ENCODE measurements at regions not wholly inside any gene's neighbourhood (a gene's known extent, or its start where the extent isn't known, plus 50 kb on each side); places are given as distances from the start of the nearest gene placed in this dataset.

- Histone ChIP-seq H4K20me1 (ENCODE audit: insufficient read depth, low read length) (no peaks in the 10 kb centered on the region), H3K9me3 (replicated peaks; ENCODE audit: insufficient read depth, low read length) (no peaks in the 10 kb centered on the region), H3F3A (ENCODE audit: insufficient read depth, low read length) (no peaks in the 10 kb centered on the region), H3K9me2 (replicated peaks; ENCODE audit: insufficient read depth, low read length) (no peaks in the 10 kb centered on the region), H2AFZ (ENCODE audit: low read length) (no peak overlapping the region), H3K36me3 (replicated peaks; ENCODE audit: insufficient read depth, low read length) (no peaks in the 10 kb centered on the region), H3K4me3 (ENCODE audit: low read length) (no peak overlapping the region), H3K27me3 (replicated peaks; ENCODE audit: insufficient read depth, low read length) (no peaks in the 10 kb centered on the region), H3K79me2 (ENCODE audit: low read length) (no peaks in the 10 kb centered on the region), H3K4me2 (ENCODE audit: low read depth, low read length) (no peak overlapping the region), H3K9ac (ENCODE audit: low read length) (no peak overlapping the region), H3K27ac (ENCODE audit: low read length) (no peak overlapping the region), H3K4me1 (ENCODE audit: low read length) (peaks cover 6% of the 10 kb centered on the region; the same call in 1 of the 2 replicates)
- TF ChIP-seq, protein P1, sequence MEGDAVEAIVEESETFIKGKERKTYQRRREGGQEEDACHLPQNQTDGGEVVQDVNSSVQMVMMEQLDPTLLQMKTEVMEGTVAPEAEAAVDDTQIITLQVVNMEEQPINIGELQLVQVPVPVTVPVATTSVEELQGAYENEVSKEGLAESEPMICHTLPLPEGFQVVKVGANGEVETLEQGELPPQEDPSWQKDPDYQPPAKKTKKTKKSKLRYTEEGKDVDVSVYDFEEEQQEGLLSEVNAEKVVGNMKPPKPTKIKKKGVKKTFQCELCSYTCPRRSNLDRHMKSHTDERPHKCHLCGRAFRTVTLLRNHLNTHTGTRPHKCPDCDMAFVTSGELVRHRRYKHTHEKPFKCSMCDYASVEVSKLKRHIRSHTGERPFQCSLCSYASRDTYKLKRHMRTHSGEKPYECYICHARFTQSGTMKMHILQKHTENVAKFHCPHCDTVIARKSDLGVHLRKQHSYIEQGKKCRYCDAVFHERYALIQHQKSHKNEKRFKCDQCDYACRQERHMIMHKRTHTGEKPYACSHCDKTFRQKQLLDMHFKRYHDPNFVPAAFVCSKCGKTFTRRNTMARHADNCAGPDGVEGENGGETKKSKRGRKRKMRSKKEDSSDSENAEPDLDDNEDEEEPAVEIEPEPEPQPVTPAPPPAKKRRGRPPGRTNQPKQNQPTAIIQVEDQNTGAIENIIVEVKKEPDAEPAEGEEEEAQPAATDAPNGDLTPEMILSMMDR (IDR thresholded peaks at IDR 0.05; ENCODE audit: low read length): no peak
- TF ChIP-seq EZH2 (optimal IDR thresholded peaks at IDR 0.05; ENCODE audit: low read depth, low read length): no peak
- TF ChIP-seq EZH2phosphoT487 (IDR thresholded peaks at IDR 0.05; ENCODE audit: low read length): no peak
- no peak for DNase-seq
These were observed 487.3 kb upstream of the JARID2 start for GRCh38 chr6:14758421-14759081.

DNA sequence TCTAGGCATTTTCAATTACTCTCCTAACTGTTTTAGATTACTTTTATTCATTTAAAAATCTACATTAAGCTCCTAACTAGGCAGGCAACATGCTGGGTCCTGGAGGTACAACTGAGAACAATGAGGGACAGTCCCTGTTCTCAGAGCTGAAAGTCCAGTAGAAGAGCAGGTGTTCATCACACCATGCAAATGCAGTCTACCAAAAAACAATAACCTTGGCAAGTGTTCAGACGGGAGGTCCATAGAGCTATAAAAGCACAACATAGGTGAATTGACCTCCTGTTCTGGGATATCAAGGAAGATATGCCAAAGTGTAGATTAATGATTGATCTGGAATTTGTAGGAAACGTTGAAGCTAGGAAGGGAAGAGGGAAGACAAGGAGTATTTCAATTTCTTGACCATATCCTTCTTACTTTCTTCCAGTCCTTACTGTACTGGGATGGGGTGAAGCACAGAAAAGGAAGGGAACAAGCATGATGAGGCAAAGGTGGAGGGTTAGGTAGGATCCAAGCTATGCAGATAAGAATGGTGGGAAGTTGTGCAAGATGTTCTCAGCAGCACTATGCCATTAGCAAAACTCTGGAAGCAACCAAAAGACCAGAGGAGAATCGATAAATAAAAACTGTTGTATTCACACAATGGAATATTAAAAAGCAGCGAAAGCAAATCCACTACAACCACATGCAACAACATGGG lies 485.7 kb upstream of the JARID2 start:
- Histone ChIP-seq H4K20me1 (ENCODE audit: insufficient read depth, low read length) (no peaks in the 10 kb centered on the region), H2AFZ (ENCODE audit: low read length) (no peak overlapping the region), H3K4me1 (ENCODE audit: low read length) (peaks cover 6% of the 10 kb centered on the region; the same call in 1 of the 2 replicates), H3K36me3 (replicated peaks; ENCODE audit: insufficient read depth, low read length) (no peaks in the 10 kb centered on the region), H3K27me3 (replicated peaks; ENCODE audit: insufficient read depth, low read length) (no peaks in the 10 kb centered on the region), H3K4me3 (ENCODE audit: low read length) (no peak overlapping the region), H3K79me2 (ENCODE audit: low read length) (no peaks in the 10 kb centered on the region), H3K4me2 (ENCODE audit: low read depth, low read length) (no peak overlapping the region), H3K9me2 (replicated peaks; ENCODE audit: insufficient read depth, low read length) (no peaks in the 10 kb centered on the region), H3K9ac (ENCODE audit: low read length) (no peak overlapping the region), H3F3A (ENCODE audit: insufficient read depth, low read length) (no peaks in the 10 kb centered on the region), H3K9me3 (replicated peaks; ENCODE audit: insufficient read depth, low read length) (no peaks in the 10 kb centered on the region), H3K27ac (ENCODE audit: low read length) (no peak overlapping the region)
- DNase-seq: no peak
- TF ChIP-seq EZH2phosphoT487 (IDR thresholded peaks at IDR 0.05; ENCODE audit: low read length): no peak
- TF ChIP-seq EZH2 (optimal IDR thresholded peaks at IDR 0.05; ENCODE audit: low read depth, low read length): no peak
- TF ChIP-seq, protein P1 (IDR thresholded peaks at IDR 0.05; ENCODE audit: low read length): no peak

DNA sequence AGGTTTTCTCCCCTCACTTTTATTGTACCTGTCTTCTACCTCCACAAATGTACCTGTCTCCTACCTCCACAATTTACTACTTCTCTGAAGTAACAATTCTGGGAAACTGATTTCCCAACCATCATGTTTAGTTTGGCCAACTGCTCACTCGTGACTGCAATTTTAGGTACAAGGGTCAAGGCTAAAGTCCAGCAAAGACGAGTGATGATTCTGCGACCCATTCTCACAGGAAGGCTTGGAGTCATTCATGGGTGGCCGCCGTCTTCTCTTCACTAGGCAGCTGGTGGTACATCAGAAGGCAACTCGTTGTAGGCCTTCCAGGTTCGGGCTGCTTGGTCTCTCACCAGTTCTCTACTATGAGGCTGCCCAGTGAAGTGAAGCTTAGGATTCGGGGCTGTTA lies 483.8 kb upstream of the JARID2 start:
- H3K9me2 ChIP-seq (replicated peaks; ENCODE audit: insufficient read depth, low read length): no peaks in the 10 kb centered on the region

More for the DNA sequence above, 483.8 kb upstream of the JARID2 start:
- Histone ChIP-seq H4K20me1 (ENCODE audit: insufficient read depth, low read length) (no peaks in the 10 kb centered on the region), H3K79me2 (ENCODE audit: low read length) (no peaks in the 10 kb centered on the region), H3F3A (ENCODE audit: insufficient read depth, low read length) (no peaks in the 10 kb centered on the region), H3K27me3 (replicated peaks; ENCODE audit: insufficient read depth, low read length) (no peaks in the 10 kb centered on the region), H3K9ac (ENCODE audit: low read length) (no peak overlapping the region), H3K4me1 (ENCODE audit: low read length) (peaks cover 4% of the 10 kb centered on the region; the same call in 1 of the 2 replicates), H3K27ac (ENCODE audit: low read length) (no peak overlapping the region), H3K36me3 (replicated peaks; ENCODE audit: insufficient read depth, low read length) (no peaks in the 10 kb centered on the region), H3K9me3 (replicated peaks; ENCODE audit: insufficient read depth, low read length) (no peaks in the 10 kb centered on the region), H2AFZ (ENCODE audit: low read length) (no peak overlapping the region), H3K4me2 (ENCODE audit: low read depth, low read length) (no peak overlapping the region), H3K4me3 (ENCODE audit: low read length) (no peak overlapping the region)
- no peak for DNase-seq
- TF ChIP-seq EZH2 (optimal IDR thresholded peaks at IDR 0.05; ENCODE audit: low read depth, low read length): no peak
- TF ChIP-seq, protein P1 (IDR thresholded peaks at IDR 0.05; ENCODE audit: low read length): no peak
- TF ChIP-seq EZH2phosphoT487 (IDR thresholded peaks at IDR 0.05; ENCODE audit: low read length): no peak

All from MM.1S (cell line).